Right lobe of liver (tissue), 6 donors: ENCODE measurements at regions not wholly inside any gene's neighbourhood (a gene's known extent, or its start where the extent isn't known, plus 50 kb on each side); places are given as distances from the start of the nearest gene placed in this dataset.

ENCODE experiments used
- ATAC-seq, 4 donors: fragments of 200-7000 bp; cut with Tn5 transposase; one replicate each; pipeline ENCODE4 v1.9.1; 2020; ENCODE audit warnings: mild to moderate bottlenecking in 4 of 4, moderate library complexity in 4 of 4
- DNase-seq, 3 donors: peaks; one replicate each; pipeline ENCODE4 v3.0.0-alpha.2; 2020
- H3K27ac ChIP-seq, 3 donors: fragments of 200-600 bp; one replicate each; pipeline ENCODE4 v1.8.0; 2022
- H3K27me3 ChIP-seq, 2 donors: fragments of 200-600 bp; one replicate each; pipeline ENCODE4 v1.8.0; 2022
- H3K36me3 ChIP-seq, 4 donors: fragments of 200-600 bp; sonication (generic) in 1 of 4; one replicate each; pipeline versions ENCODE4 v1.5.1 to v1.8.0; 2017 to 2022; ENCODE audit warnings: control low read depth in 1 of 4
- H3K4me1 ChIP-seq, 4 donors: fragments of 200-600 bp; sonication (generic) in 1 of 4; one replicate each; pipeline versions ENCODE4 v1.5.1 to v1.8.0; 2017 to 2022; ENCODE audit warnings: control low read depth in 1 of 4
- H3K4me3 ChIP-seq, 3 donors: fragments of 200-600 bp; one replicate each; pipeline ENCODE4 v1.8.0; 2022
- H3K9me3 ChIP-seq, 4 donors: fragments of 200-600 bp; sonication (generic) in 1 of 4; one replicate each; pipeline versions ENCODE4 v1.5.1 to v1.8.0; 2017 to 2022; ENCODE audit warnings: control low read depth in 1 of 4
- POLR2A ChIP-seq: fragments of 450-650 bp; IDR thresholded peaks from one replicate; pipeline ENCODE4 v1.6.1; 2017; ENCODE audit warnings: antibody characterized with exemption, mild to moderate bottlenecking
- WGBS: methylation state at CpG from one replicate; pipeline ENCODE4 v1.1.6; 2018; ENCODE audit warnings: low coverage, low lambda C conversion rate; ENCODE audit not compliant: insufficient coverage; ENCODE audit errors: missing lambda C conversion rate; 5-methylcytosine and 5-hydroxymethylcytosine counted together
- intact Hi-C, 2 donors: fragments of 100-400 bp; cut with DNase I; formaldehyde crosslinking; loops; one replicate each; pipeline versions ENCODE4 v1.11.2 to v1.14.1; 2022
- TF ChIP-seq, protein P1 (sequence below), 4 donors: fragments of 200-600 bp in 3 of 4; fragments of 450-650 bp in 1 of 4; IDR thresholded peaks; one replicate each; pipeline versions ENCODE4 v1.5.1 to v1.8.0; 2016 to 2022; ENCODE audit warnings: antibody characterized with exemption in 4 of 4, mild to moderate bottlenecking in 2 of 4
- donor health status: DM: no; HTN: yes; CAD: no.
- donor health status: DM: no; HTN: no; CAD: no.
- donor health status: DM: no; HTN: no; CAD: no.
- donor health status: DM: no; HTN: yes; CAD: no.
- donor health status: DM: no; HTN: yes; CAD: no.

DNA sequence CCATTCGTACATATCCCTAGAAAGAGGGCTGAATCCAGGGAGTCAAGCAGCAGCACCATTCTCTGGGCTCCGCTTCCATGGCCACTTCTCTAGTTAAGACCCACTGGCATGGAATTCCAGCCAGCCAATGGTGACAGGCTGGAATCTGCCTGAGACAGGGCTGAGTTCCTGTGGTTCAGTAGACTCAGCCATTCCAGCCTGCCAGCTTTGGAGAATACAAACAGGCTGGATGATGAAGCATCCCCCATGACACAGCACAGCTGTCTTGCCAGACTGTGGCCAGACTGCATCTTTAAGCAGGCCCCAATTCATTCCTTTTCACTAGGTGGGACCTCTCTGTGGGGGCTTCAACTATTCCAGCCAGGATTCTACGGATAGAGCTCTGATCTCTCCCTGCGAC is 329.6 kb downstream of the XPNPEP1 start:
- WGBS, result 69% methylated on average over 2 of the region's 4 CpGs

DNA sequence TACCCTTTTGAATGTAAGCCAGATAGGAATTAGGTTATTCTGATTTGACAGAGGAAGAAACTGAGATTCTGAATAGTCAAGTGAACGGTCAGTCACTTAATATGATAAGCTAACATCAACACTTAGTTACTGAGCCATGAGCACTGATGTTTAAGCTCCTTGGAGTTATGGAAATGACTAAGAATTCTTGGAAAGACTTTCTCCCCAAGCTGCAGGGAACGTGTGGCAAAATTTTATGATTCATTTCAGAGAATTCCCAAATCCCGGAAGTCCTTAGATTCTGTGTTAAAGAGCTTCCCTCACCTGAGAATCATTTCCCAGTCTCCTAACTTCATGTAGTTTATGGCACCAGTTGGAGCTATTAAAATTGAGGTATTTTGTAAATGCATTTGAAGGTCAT is 330.9 kb downstream of the XPNPEP1 start:
- Histone ChIP-seq H3K9me3 (no peaks in the 10 kb centered on the region), H3K27me3 (no peaks in the 10 kb centered on the region), H3K27ac (no peak overlapping the region), H3K4me1 (no peaks in the 10 kb centered on the region), H3K36me3 (no peaks in the 10 kb centered on the region), H3K4me3 (no peak overlapping the region)
- intact Hi-C loops, result no loop called here
- DNase-seq, result no peak
- TF ChIP-seq, protein P1, sequence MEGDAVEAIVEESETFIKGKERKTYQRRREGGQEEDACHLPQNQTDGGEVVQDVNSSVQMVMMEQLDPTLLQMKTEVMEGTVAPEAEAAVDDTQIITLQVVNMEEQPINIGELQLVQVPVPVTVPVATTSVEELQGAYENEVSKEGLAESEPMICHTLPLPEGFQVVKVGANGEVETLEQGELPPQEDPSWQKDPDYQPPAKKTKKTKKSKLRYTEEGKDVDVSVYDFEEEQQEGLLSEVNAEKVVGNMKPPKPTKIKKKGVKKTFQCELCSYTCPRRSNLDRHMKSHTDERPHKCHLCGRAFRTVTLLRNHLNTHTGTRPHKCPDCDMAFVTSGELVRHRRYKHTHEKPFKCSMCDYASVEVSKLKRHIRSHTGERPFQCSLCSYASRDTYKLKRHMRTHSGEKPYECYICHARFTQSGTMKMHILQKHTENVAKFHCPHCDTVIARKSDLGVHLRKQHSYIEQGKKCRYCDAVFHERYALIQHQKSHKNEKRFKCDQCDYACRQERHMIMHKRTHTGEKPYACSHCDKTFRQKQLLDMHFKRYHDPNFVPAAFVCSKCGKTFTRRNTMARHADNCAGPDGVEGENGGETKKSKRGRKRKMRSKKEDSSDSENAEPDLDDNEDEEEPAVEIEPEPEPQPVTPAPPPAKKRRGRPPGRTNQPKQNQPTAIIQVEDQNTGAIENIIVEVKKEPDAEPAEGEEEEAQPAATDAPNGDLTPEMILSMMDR (IDR thresholded peaks at IDR 0.05), result no peak
- TF ChIP-seq POLR2A, result no peak
- 67% methylated on average over 2 of the region's 3 CpGs for WGBS
- no peak for ATAC-seq

More for the DNA sequence above, 329.6 kb downstream of the XPNPEP1 start:
- no peak for ATAC-seq
- no peak overlapping the region for H3K4me3 ChIP-seq
- H3K36me3 ChIP-seq, result no peaks in the 10 kb centered on the region
- no peaks in the 10 kb centered on the region for H3K9me3 ChIP-seq
- TF ChIP-seq POLR2A, result no peak
- TF ChIP-seq, protein P1 (IDR thresholded peaks at IDR 0.05), result no peak
- intact Hi-C loops, result no loop called here
- H3K27me3 ChIP-seq, result no peaks in the 10 kb centered on the region
- no peak for DNase-seq
- no peak overlapping the region for H3K27ac ChIP-seq
- no peaks in the 10 kb centered on the region for H3K4me1 ChIP-seq

DNA sequence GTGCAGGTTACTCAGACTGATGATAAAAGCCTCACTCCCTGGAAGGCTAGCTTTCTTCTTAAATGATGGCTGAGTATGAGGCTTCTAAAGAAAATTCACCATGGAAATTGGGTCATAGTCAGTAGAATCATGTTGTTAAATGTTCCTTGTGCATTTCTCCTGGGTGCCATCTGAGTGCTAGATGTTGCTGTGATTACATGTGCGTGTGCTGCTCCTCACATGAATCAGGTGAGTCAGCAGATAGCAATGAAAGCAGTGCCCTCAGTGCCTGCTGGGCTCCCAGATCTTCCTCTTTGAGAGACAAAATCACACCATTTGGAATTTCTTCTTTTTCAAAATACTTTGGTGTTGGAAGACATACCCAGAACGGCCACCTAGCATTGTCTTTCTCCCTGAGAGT is 331.7 kb downstream of the XPNPEP1 start:
- TF ChIP-seq, protein P1 (IDR thresholded peaks at IDR 0.05), result no peak
- TF ChIP-seq POLR2A, result no peak
- Histone ChIP-seq H3K4me3 (no peak overlapping the region), H3K4me1 (no peaks in the 10 kb centered on the region), H3K9me3 (no peaks in the 10 kb centered on the region), H3K36me3 (no peaks in the 10 kb centered on the region), H3K27me3 (no peaks in the 10 kb centered on the region), H3K27ac (no peak overlapping the region)
- 32% methylated on average over 2 of the region's 2 CpGs for WGBS
- intact Hi-C loops, result no loop called here
- DNase-seq (no peak), ATAC-seq (no peak)

DNA sequence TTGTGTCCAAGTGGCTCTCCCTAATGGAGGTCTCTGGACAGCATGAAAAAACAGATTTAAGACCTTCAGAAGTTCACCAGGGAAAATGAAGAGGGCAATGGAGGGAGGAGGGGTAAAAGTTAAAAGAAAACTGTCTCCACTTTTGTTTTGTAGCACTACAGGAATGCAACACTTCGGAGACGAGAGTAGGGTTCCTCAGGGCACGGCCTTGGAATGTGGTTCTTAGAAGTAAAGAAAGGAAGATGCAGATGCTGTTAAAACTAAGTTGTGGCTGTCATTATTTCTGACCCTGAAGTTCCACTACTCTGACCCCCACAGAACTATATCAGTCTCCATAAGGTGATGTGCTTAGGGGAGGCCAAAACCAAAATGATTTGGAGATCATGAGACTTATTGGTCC is 335.1 kb downstream of the XPNPEP1 start:
- WGBS, result 58% methylated on average over 3 of the region's 3 CpGs
- Histone ChIP-seq H3K36me3 (no peaks in the 10 kb centered on the region), H3K27me3 (peaks cover 0 to 3% of the 10 kb centered on the region in 2 donors), H3K4me3 (no peak overlapping the region), H3K27ac (no peak overlapping the region), H3K9me3 (no peaks in the 10 kb centered on the region), H3K4me1 (no peaks in the 10 kb centered on the region)
- intact Hi-C loops, result no loop called here
- DNase-seq (no peak), ATAC-seq (no peak)
- TF ChIP-seq, protein P1 (IDR thresholded peaks at IDR 0.05), result no peak
- no peak for TF ChIP-seq POLR2A

DNA sequence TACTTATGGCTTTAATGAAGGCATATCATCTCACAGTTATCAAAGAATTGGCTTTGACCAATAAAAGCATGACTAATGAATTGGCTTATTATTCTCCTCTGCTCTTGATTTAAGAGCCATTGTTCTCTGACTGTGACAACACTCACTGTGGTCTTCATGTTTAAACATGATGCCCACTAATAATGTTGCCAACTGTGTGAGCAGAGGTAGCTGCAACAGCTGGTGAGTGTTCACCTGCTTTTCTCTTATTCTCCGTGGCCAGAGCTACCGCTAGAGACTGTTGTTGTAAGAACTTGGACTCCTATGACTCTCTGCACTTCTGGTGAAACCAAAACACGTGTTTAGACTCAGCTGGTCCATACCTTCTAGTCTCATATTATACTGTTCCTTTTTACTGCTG is 335.9 kb downstream of the XPNPEP1 start:
- WGBS, result 24% methylated on average over 2 of the region's 3 CpGs
- ATAC-seq (no peak), DNase-seq (no peak)
- Histone ChIP-seq H3K4me1 (no peaks in the 10 kb centered on the region), H3K36me3 (no peaks in the 10 kb centered on the region), H3K27ac (no peak overlapping the region), H3K27me3 (peaks cover 0 to 3% of the 10 kb centered on the region in 2 donors), H3K4me3 (no peak overlapping the region), H3K9me3 (no peaks in the 10 kb centered on the region)
- TF ChIP-seq, protein P1 (IDR thresholded peaks at IDR 0.05), result no peak
- no peak for TF ChIP-seq POLR2A
- intact Hi-C loops, result no loop called here
